Gastroesophageal sphincter (tissue), 3 donors: ENCODE measurements at regions not wholly inside any gene's neighbourhood (a gene's known extent, or its start where the extent isn't known, plus 50 kb on each side); places are given as distances from the start of the nearest gene placed in this dataset.

ENCODE experiments used
- CTCF ChIP-seq, 4 experiments: fragments of 200-600 bp in 2 of 4; fragments of 450-650 bp in 2 of 4; sonication (generic) in 1 of 4; IDR thresholded peaks; one replicate each; pipeline ENCODE4 v1.5.1; 2017 to 2019; ENCODE audit warnings: antibody characterized with exemption in 4 of 4, mild to moderate bottlenecking in 2 of 4, moderate library complexity in 2 of 4
- EP300 ChIP-seq: sonication (generic); formaldehyde crosslinking; IDR thresholded peaks from one replicate; pipeline ENCODE4 v1.6.1; 2017; ENCODE audit warnings: antibody characterized with exemption, mild to moderate bottlenecking
- POLR2A ChIP-seq, 2 donors: fragments of 450-650 bp; IDR thresholded peaks; one replicate each; pipeline ENCODE4 v1.6.1; 2017; ENCODE audit warnings: antibody characterized with exemption in 2 of 2, mild to moderate bottlenecking in 2 of 2, moderate library complexity in 1 of 2
- POLR2AphosphoS5 ChIP-seq: sonication (generic); formaldehyde crosslinking; IDR thresholded peaks from one replicate; pipeline ENCODE4 v1.6.1; 2017; ENCODE audit warnings: antibody characterized with exemption

- TF ChIP-seq EP300: no peak
- TF ChIP-seq POLR2A (IDR thresholded peaks at IDR 0.05): no peak
- TF ChIP-seq CTCF (IDR thresholded peaks at IDR 0.05): no peak
- no peak for TF ChIP-seq POLR2AphosphoS5
These were observed 839.9 kb downstream of the MAT2B start for GRCh38 chr5:164345173-164345849.
